Astrocyte (in vitro differentiated cells and primary cell): ENCODE measurements at regions not wholly inside any gene's neighbourhood (a gene's known extent, or its start where the extent isn't known, plus 50 kb on each side); places are given as distances from the start of the nearest gene placed in this dataset.

Experiments used
- DNase-seq: peaks from one replicate; pipeline ENCODE4 v3.0.0-alpha.2; 2010; ENCODE audit warnings: low read depth
- FAIRE-seq: peaks from 2 replicates; lab custom pipeline; 2011; peaks lifted over from hg19 to GRCh38; lab: Jason Lieb, UNC
- H2AFZ ChIP-seq: 2 replicates; pipeline ENCODE4 v1.6.0; 2012; ENCODE audit warnings: low read depth, low read length, inconsistent platforms
- H3K27ac ChIP-seq: 2 replicates; pipeline ENCODE4 v1.5.1; 2011; ENCODE audit warnings: low read depth, low read length, inconsistent platforms
- H3K27me3 ChIP-seq: 2 replicates; pipeline ENCODE4 v1.6.0; 2011; ENCODE audit warnings: low read length, inconsistent platforms; ENCODE audit not compliant: insufficient read depth
- H3K36me3 ChIP-seq: 2 replicates; pipeline ENCODE4 v1.5.1; 2011; ENCODE audit warnings: low read length, inconsistent platforms; ENCODE audit not compliant: insufficient read depth
- H3K4me1 ChIP-seq: 2 replicates; pipeline ENCODE4 v1.5.1; 2011; ENCODE audit warnings: low read length, inconsistent platforms; ENCODE audit not compliant: insufficient read depth
- H3K4me2 ChIP-seq: 2 replicates; pipeline ENCODE4 v1.6.0; 2012; ENCODE audit warnings: low read length, inconsistent platforms
- H3K4me3 ChIP-seq: 2 replicates; pipeline ENCODE4 v1.5.1; 2011; ENCODE audit warnings: low read depth, mild to moderate bottlenecking, low read length, inconsistent platforms; ENCODE audit not compliant: insufficient read depth
- H3K79me2 ChIP-seq: 2 replicates; pipeline ENCODE4 v1.6.0; 2012; ENCODE audit warnings: mild to moderate bottlenecking, low read length, inconsistent platforms; ENCODE audit not compliant: insufficient read depth
- H3K9ac ChIP-seq: 2 replicates; pipeline ENCODE4 v1.6.0; 2012; ENCODE audit warnings: mild to moderate bottlenecking, low read length, inconsistent platforms
- H3K9me3 ChIP-seq: 2 replicates; pipeline ENCODE4 v1.5.1; 2012; ENCODE audit warnings: low read depth, mild to moderate bottlenecking, low read length, inconsistent platforms; ENCODE audit not compliant: insufficient read depth
- H4K20me1 ChIP-seq: 2 replicates; pipeline ENCODE4 v1.6.0; 2012; ENCODE audit warnings: low read length, inconsistent platforms; ENCODE audit not compliant: insufficient read depth
- H3K27ac Mint-ChIP-seq: one replicate; pipeline ENCODE4 v1.8.0; 2021; ENCODE audit warnings: mild to moderate bottlenecking, mixed read lengths; ENCODE audit not compliant: unreplicated experiment
- H3K27me3 Mint-ChIP-seq: one replicate; pipeline ENCODE4 v1.8.0; 2021; ENCODE audit warnings: low read depth, mixed read lengths; ENCODE audit not compliant: unreplicated experiment
- H3K36me3 Mint-ChIP-seq: one replicate; pipeline ENCODE4 v1.8.0; 2021; ENCODE audit warnings: low read depth, mixed read lengths; ENCODE audit not compliant: unreplicated experiment
- H3K4me1 Mint-ChIP-seq: one replicate; pipeline ENCODE4 v1.8.0; 2021; ENCODE audit warnings: low read depth, mixed read lengths; ENCODE audit not compliant: unreplicated experiment
- H3K4me3 Mint-ChIP-seq: one replicate; pipeline ENCODE4 v1.8.0; 2021; ENCODE audit warnings: mild to moderate bottlenecking, moderate library complexity, mixed read lengths; ENCODE audit not compliant: unreplicated experiment
- H3K9me3 Mint-ChIP-seq: one replicate; pipeline ENCODE4 v1.8.0; 2021; ENCODE audit warnings: mild to moderate bottlenecking, mixed read lengths; ENCODE audit not compliant: unreplicated experiment
- CTCF ChIP-seq: IDR thresholded peaks from 2 replicates; pipeline ENCODE4 v1.5.1; 2011; ENCODE audit warnings: low read depth, mild to moderate bottlenecking, inconsistent platforms, low read length, moderate library complexity; ENCODE audit not compliant: insufficient read depth
- EZH2 ChIP-seq: IDR thresholded peaks from 2 replicates; pipeline ENCODE4 v1.6.1; 2012; ENCODE audit warnings: mild to moderate bottlenecking, low read length, inconsistent platforms; ENCODE audit not compliant: insufficient read depth

DNA sequence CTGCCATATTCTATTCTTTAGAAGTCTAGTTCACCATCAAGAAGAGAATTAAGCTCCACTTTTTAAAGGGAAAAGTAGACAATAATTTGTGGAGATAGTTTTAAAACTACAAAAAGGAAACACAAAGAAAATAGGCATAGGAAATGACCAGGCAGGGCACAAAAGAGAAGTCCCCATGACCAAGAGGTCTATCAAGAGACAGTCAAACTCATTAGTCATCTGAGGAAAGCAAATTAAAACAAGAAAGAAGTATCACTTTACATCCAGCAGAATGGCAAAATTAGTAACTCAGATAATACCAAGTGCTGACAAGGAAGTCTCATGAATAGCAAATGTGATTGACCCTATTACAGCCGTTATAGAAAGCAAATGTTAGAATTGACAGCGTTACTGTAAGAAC, 243.7 kb upstream of the SNX7 start:
- Mint-ChIP-seq H3K4me1 (peaks cover 8% of the 10 kb centered on the region), H3K36me3 (no peaks in the 10 kb centered on the region), H3K9me3 (no peaks in the 10 kb centered on the region), H3K4me3 (no peak overlapping the region), H3K27ac (no peak overlapping the region), H3K27me3 (no peaks in the 10 kb centered on the region)
- Histone ChIP-seq H3K4me2 (no peak overlapping the region), H3K79me2 (no peaks in the 10 kb centered on the region), H3K27me3 (no peaks in the 10 kb centered on the region), H2AFZ (no peak overlapping the region), H3K4me1 (peaks cover 3% of the 10 kb centered on the region), H3K9ac (no peak overlapping the region), H4K20me1 (no peaks in the 10 kb centered on the region), H3K4me3 (no peak overlapping the region), H3K9me3 (no peaks in the 10 kb centered on the region), H3K36me3 (no peaks in the 10 kb centered on the region), H3K27ac (no peak overlapping the region)
- TF ChIP-seq CTCF (no peak), EZH2 (no peak)
- no peak for DNase-seq
- no peak for FAIRE-seq

- Histone ChIP-seq H3K4me2 (no peak overlapping the region), H3K4me1 (no peaks in the 10 kb centered on the region), H3K27ac (no peak overlapping the region), H3K4me3 (no peak overlapping the region), H3K9me3 (no peaks in the 10 kb centered on the region), H3K27me3 (no peaks in the 10 kb centered on the region), H3K36me3 (no peaks in the 10 kb centered on the region), H2AFZ (no peak overlapping the region), H3K79me2 (no peaks in the 10 kb centered on the region), H4K20me1 (no peaks in the 10 kb centered on the region), H3K9ac (no peak overlapping the region)
- no peaks in the 10 kb centered on the region for H3K36me3 Mint-ChIP-seq
- DNase-seq (no peak), FAIRE-seq (no peak)
- no peak for TF ChIP-seq CTCF
- no peak for TF ChIP-seq EZH2
- H3K9me3 Mint-ChIP-seq: no peaks in the 10 kb centered on the region
- no peak overlapping the region for H3K27ac Mint-ChIP-seq
- no peaks in the 10 kb centered on the region for H3K27me3 Mint-ChIP-seq
- no peak overlapping the region for H3K4me3 Mint-ChIP-seq
- peaks cover 4% of the 10 kb centered on the region for H3K4me1 Mint-ChIP-seq
These were observed 251.4 kb upstream of the SNX7 start for GRCh38 chr1:98410082-98410481.

DNA sequence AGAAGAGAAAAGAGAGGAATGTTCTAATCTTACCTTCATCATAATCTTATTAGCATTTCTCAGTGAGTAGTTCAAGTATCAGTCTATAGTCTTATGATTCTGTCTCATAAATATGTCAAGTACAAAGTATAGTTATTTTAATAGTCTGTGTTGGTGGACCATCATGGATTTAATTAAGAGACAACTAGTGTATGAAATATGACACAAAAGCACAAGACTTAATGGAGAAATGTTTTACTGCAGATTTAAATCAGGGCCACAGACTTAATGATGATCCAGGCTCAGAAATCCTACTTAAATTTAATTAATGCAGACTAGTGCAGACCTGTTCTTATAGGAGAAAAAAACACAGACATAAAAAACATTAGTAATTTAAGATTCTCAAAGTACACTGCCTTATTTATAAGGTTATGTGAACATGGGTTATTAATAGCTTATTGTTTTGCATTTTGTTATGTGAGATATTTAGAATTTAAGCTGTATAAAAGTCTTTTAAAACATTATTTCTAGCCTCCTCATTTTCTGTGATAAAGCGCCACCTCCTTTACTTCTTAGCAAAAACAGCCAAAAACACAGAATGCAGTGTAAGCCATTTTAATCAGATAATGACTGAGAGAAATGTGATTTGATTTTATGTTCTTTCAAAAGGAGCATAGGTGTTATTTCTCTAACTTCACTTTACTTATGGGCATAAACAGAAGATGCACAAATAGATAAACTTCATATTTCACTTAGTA, 255.0 kb upstream of the SNX7 start:
- Histone ChIP-seq H3K9ac (no peak overlapping the region), H4K20me1 (no peaks in the 10 kb centered on the region), H3K36me3 (no peaks in the 10 kb centered on the region), H3K4me2 (no peak overlapping the region), H3K4me1 (no peaks in the 10 kb centered on the region), H3K27me3 (no peaks in the 10 kb centered on the region), H3K4me3 (no peak overlapping the region), H3K79me2 (no peaks in the 10 kb centered on the region), H2AFZ (no peak overlapping the region), H3K27ac (no peak overlapping the region), H3K9me3 (no peaks in the 10 kb centered on the region)
- Mint-ChIP-seq H3K27ac (no peak overlapping the region), H3K4me1 (peaks cover 4% of the 10 kb centered on the region), H3K9me3 (no peaks in the 10 kb centered on the region), H3K4me3 (no peak overlapping the region), H3K36me3 (no peaks in the 10 kb centered on the region), H3K27me3 (no peaks in the 10 kb centered on the region)
- FAIRE-seq: no peak
- TF ChIP-seq EZH2: no peak
- no peak for TF ChIP-seq CTCF
- DNase-seq: no peak
